SK-N-SH treated with all-trans-retinoic acid at 6 μM for 48 hours (cell line): ENCODE measurements at regions not wholly inside any gene's neighbourhood (a gene's known extent, or its start where the extent isn't known, plus 50 kb on each side); places are given as distances from the start of the nearest gene placed in this dataset.

Experiments used
- ARNTL ChIP-seq: fragments of 450-650 bp; formaldehyde crosslinking; IDR thresholded peaks from 2 replicates; pipeline ENCODE4 v1.5.0; 2020; ENCODE audit warnings: low read depth, mild to moderate bottlenecking, moderate library complexity, borderline replicate concordance
- CSDC2 ChIP-seq: fragments of 250-450 bp; sonication (Bioruptor Pico); IDR thresholded peaks from 2 replicates; pipeline ENCODE4 v1.5.0; 2020; ENCODE audit warnings: mild to moderate bottlenecking, moderate library complexity
- PPARA ChIP-seq: fragments of 250-450 bp; sonication (Bioruptor Pico); IDR thresholded peaks from 2 replicates; pipeline ENCODE4 v1.5.0; 2020; ENCODE audit warnings: mild to moderate bottlenecking, borderline replicate concordance
- TCF4 ChIP-seq: fragments of 250-450 bp; sonication (Bioruptor Pico); IDR thresholded peaks from 2 replicates; pipeline ENCODE4 v1.8.0; 2021; ENCODE audit warnings: mild to moderate bottlenecking, moderate library complexity, borderline replicate concordance
- ZC3H10 ChIP-seq: fragments of 250-450 bp; sonication (Bioruptor Pico); IDR thresholded peaks from 2 replicates; pipeline ENCODE4 v1.5.1; 2021; ENCODE audit warnings: mild to moderate bottlenecking, moderate library complexity
- ZFP3 ChIP-seq: fragments of 250-450 bp; sonication (Bioruptor Pico); IDR thresholded peaks from 2 replicates; pipeline ENCODE4 v1.5.0; 2020; ENCODE audit warnings: mild to moderate bottlenecking, moderate library complexity
- TF ChIP-seq, protein P1 (sequence below): fragments of 250-450 bp; sonication (Bioruptor Pico); IDR thresholded peaks from 2 replicates; pipeline ENCODE4 v1.8.0; 2020; ENCODE audit warnings: mild to moderate bottlenecking, moderate library complexity, borderline replicate concordance
- TF ChIP-seq, protein P2 (sequence below): fragments of 250-450 bp; sonication (Bioruptor Pico); IDR thresholded peaks from 2 replicates; pipeline ENCODE4 v1.5.0; 2020; ENCODE audit warnings: mild to moderate bottlenecking, moderate library complexity
- TF ChIP-seq, protein P3 (sequence below): fragments of 250-450 bp; sonication (Bioruptor Pico); IDR thresholded peaks from 2 replicates; pipeline ENCODE4 v1.5.1; 2020; ENCODE audit warnings: low read depth, mild to moderate bottlenecking, moderate library complexity
- TF ChIP-seq, protein P4 (sequence below): fragments of 250-450 bp; sonication (Bioruptor Pico); IDR thresholded peaks from 2 replicates; pipeline ENCODE4 v1.8.0; 2021; ENCODE audit warnings: low read depth, mild to moderate bottlenecking, moderate library complexity, borderline replicate concordance

DNA sequence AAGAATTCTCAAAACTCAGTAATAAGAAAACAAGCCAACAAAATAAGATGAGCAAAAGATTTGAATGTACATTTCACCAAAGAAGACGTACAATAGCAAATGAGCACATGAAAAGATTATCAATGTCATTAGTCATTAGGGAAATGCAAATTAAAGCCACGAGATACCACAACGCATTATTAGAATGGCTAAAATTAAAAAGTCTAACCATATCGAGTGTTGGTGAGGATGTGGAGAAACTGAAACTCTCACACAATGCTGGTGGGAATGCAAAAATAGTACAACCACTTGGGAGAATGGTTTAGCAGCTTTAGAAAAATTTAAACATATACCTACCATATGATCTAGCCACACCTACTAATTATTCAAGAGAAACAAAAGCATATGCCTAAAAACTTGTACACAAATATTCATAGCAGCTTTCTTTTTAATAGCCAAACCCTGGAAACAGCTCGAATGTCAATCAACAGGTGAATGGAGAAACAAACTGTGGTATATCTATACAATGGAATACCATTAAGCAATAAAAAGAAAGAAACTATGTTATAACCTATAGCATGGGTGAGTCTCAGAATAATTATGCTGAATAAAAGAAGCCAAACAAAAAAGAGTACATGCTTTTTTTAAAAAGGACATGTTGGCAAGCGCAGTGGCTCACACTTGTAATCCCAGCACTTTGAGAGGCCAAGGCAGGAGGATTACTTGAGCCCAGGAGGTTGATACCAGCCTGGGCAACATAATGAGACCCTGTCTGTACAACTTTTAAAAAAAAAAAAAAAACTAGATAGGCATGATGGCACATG is 103.6 kb downstream of the LITAF start:
- no peak for TF ChIP-seq ZFP3 (CRISPR knock-in tag)
- TF ChIP-seq, protein P1, sequence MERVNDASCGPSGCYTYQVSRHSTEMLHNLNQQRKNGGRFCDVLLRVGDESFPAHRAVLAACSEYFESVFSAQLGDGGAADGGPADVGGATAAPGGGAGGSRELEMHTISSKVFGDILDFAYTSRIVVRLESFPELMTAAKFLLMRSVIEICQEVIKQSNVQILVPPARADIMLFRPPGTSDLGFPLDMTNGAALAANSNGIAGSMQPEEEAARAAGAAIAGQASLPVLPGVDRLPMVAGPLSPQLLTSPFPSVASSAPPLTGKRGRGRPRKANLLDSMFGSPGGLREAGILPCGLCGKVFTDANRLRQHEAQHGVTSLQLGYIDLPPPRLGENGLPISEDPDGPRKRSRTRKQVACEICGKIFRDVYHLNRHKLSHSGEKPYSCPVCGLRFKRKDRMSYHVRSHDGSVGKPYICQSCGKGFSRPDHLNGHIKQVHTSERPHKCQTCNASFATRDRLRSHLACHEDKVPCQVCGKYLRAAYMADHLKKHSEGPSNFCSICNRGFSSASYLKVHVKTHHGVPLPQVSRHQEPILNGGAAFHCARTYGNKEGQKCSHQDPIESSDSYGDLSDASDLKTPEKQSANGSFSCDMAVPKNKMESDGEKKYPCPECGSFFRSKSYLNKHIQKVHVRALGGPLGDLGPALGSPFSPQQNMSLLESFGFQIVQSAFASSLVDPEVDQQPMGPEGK (CRISPR knock-in tag): no peak
- no peak for TF ChIP-seq ZC3H10 (CRISPR knock-in tag)
- TF ChIP-seq, protein P2, sequence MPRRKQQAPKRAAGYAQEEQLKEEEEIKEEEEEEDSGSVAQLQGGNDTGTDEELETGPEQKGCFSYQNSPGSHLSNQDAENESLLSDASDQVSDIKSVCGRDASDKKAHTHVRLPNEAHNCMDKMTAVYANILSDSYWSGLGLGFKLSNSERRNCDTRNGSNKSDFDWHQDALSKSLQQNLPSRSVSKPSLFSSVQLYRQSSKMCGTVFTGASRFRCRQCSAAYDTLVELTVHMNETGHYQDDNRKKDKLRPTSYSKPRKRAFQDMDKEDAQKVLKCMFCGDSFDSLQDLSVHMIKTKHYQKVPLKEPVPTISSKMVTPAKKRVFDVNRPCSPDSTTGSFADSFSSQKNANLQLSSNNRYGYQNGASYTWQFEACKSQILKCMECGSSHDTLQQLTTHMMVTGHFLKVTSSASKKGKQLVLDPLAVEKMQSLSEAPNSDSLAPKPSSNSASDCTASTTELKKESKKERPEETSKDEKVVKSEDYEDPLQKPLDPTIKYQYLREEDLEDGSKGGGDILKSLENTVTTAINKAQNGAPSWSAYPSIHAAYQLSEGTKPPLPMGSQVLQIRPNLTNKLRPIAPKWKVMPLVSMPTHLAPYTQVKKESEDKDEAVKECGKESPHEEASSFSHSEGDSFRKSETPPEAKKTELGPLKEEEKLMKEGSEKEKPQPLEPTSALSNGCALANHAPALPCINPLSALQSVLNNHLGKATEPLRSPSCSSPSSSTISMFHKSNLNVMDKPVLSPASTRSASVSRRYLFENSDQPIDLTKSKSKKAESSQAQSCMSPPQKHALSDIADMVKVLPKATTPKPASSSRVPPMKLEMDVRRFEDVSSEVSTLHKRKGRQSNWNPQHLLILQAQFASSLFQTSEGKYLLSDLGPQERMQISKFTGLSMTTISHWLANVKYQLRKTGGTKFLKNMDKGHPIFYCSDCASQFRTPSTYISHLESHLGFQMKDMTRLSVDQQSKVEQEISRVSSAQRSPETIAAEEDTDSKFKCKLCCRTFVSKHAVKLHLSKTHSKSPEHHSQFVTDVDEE (CRISPR knock-in tag): no peak
- TF ChIP-seq, protein P3, sequence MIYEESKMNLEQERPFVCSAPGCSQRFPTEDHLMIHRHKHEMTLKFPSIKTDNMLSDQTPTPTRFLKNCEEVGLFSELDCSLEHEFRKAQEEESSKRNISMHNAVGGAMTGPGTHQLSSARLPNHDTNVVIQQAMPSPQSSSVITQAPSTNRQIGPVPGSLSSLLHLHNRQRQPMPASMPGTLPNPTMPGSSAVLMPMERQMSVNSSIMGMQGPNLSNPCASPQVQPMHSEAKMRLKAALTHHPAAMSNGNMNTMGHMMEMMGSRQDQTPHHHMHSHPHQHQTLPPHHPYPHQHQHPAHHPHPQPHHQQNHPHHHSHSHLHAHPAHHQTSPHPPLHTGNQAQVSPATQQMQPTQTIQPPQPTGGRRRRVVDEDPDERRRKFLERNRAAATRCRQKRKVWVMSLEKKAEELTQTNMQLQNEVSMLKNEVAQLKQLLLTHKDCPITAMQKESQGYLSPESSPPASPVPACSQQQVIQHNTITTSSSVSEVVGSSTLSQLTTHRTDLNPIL (CRISPR knock-in tag): no peak
- no peak for TF ChIP-seq PPARA (CRISPR knock-in tag)
- no peak for TF ChIP-seq TCF4
- TF ChIP-seq ARNTL (CRISPR knock-in tag): no peak
- TF ChIP-seq, protein P4, sequence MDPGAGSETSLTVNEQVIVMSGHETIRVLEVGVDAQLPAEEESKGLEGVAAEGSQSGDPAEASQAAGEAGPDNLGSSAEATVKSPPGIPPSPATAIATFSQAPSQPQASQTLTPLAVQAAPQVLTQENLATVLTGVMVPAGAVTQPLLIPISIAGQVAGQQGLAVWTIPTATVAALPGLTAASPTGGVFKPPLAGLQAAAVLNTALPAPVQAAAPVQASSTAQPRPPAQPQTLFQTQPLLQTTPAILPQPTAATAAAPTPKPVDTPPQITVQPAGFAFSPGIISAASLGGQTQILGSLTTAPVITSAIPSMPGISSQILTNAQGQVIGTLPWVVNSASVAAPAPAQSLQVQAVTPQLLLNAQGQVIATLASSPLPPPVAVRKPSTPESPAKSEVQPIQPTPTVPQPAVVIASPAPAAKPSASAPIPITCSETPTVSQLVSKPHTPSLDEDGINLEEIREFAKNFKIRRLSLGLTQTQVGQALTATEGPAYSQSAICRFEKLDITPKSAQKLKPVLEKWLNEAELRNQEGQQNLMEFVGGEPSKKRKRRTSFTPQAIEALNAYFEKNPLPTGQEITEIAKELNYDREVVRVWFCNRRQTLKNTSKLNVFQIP: no peak
- TF ChIP-seq CSDC2 (CRISPR knock-in tag): no peak
